HG03469 (cell line): ENCODE measurements at regions not wholly inside any gene's neighbourhood (a gene's known extent, or its start where the extent isn't known, plus 50 kb on each side); places are given as distances from the start of the nearest gene placed in this dataset.
"Not testable (repeated sequence)": the region's sequence is repeated elsewhere in the genome, so short reads cannot be mapped to it uniquely, and the experiment has no call there.

Experiments used
- ATAC-seq: cut with Tn5 transposase; IDR thresholded peaks from one replicate; pipeline ENCODE4 v1.9.1; 2021; ENCODE audit warnings: mild to moderate bottlenecking, moderate library complexity, moderate number of reproducible peaks; ENCODE audit not compliant: unreplicated experiment

DNA sequence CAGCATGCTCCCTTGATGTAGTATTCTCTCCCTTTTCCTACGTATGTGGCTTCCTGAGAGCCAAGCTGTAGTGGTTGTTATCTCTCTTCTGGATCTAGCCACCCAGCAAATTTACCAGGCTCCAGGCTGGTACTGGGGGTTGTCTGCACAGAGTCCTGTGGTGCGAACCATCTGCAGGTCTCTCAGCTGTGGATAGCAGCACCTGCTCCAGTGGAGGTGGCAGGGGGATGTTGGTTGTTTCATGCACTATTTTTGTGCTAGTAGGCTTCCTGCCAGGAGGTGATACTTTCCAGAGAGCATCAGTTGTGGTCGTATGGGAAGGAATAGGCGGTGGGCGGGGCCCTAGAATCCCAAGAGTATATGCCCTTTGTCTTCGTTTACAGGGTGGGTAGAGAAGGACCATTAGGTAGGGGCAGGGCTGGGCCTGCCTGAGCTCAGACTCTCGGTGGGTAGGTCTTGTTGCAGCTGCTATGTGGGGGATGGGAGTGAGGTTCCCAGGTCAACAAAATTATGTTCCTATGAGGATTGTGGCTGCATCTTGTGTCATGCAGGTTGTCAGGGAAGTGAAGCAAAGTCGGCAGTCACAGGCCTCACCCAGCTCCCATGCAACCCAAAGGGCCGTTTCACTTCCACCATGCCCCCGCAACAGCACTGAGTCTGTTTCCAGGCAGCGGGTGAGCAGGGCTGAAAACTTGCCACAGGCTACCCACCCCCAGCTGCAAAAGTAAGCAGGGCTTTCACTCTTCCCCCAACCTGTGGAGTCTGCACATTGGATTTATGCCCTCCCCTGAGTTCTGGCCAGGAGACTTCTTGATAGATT, 1139.5 kb downstream of the BCL11A start:
- no peak for ATAC-seq

DNA sequence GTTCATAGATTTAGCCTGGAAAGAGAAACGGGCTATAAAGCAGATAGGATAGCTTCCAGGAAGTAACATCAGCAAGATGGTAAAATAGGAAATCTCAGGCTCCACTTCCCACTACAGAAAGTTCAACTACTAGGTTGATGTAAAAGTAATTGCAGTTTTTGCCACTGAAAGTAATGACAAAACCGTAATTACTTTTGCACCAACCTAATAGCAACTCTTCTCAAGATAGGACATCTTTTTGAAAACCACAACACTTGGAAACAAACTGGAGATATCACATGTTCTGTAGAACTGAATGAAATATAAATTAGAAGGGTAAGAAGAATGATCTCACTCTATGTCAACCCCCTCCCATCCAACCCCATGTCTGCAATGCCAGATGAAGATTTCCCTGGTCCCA, 1154.3 kb downstream of the BCL11A start:
- ATAC-seq: no peak

DNA sequence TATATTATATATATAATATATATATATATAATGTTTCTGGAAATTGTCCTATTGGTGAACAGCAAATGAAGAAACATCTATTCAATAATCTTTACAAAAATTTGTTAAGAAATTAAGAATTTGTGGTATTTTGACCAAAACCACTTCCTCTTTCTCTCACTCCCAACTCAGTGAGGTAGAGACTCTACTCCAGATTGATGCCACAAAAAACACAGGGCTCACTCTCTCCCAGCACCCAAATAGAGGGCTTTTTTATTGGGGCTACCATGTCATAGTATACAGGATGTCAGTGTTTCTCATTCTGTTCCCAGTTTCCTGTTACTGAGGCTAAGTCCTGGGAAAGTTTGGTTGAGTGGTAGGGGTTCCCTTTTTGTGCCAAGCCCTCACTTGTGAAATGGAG, 1155.4 kb downstream of the BCL11A start:
- no peak for ATAC-seq

DNA sequence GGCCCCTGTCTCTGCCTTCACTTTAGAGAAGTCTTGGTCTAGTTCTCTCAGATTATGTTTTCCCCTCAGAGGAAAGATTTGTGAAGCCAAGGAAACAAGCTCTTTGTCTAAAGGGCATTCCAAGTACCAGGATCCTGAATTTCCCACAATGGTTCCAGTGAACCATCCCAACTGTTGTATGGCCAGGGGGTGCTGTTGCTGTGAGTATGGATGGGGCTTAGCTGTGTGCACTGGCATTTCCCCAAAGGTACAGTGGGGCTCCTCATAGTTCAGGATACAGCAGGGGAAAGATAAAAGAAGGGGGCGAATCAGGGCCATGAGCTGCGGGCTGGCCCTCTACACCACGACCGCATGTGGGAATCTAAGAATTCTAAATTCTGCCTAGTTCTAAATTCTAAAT, 1154.0 kb upstream of the FANCL start:
- ATAC-seq: no peak

DNA sequence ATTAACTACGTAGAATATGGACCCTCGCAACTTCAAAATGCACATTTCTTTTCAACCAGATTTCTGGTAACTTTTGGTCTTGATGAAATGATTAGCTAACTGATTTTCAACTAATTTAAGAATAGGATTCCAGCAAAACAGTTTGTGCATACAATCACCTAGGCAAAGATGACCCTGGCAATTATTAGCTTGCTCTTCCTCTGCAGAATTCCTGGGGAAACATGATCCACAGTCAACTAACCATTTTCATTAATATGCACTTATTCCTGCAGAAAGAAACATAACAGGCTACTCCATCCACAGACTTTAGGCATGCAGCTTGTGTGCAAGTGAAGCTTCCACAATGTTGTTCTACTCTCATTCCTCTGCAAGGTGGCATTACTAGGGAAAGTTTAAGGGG, 1150.8 kb upstream of the FANCL start:
- ATAC-seq: no peak

DNA sequence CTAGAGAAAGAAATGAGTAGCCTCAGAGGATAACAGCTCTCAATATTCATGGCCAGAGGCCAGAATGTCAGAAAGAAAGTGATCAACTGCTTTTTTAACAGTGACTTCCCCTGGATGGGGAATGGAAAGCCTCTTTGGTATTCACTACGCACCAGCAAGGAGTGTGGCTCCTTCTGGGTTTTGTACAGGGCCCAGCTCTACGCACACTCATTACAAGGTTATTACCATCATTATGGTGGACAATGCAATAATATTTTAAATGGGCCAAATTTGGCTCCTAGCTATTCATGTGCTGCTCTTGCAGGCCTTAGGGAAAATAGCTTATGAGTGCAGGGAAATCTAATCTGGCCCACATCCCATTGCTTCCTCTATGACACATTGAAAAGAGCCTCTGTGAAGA, 1149.5 kb upstream of the FANCL start:
- no peak for ATAC-seq

DNA sequence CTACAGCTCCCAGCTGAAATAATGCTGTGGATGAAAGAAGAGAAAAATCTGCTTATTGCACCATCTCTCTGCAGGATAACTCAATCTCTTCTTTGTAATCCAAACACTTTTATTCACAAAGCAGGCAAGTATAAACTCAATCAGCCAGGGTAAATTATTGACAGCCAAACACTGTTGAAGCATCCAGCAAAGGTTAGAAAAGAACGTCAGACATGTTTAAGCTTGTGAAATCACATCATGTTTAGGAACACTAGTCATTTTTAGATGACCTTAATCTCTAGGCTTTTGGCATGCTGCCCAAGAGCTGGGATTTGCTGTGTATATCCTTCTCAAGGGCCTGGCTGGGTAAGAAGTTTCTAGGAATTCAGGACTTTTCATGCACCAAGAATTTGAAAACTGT, 1148.1 kb upstream of the FANCL start:
- no peak for ATAC-seq

DNA sequence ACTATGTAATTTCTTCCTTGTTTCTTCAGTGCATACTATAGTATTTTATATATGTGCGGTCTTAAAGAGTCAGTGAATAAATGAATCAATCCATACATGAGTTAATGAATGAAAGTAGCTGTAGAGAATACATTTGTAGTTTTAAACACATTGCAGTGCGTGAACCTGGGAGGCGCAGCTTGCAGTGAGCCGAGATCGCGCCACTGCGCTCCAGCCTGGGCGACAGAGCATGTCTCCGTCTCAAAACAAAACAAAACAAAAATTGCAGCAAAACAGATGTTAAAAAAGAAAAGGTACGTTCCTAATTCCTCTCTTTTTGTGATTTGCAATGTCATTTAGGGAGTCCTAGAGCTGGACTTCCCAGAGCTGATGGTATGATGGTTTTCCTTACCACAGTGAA, 1144.8 kb upstream of the FANCL start:
- ATAC-seq: no peak

DNA sequence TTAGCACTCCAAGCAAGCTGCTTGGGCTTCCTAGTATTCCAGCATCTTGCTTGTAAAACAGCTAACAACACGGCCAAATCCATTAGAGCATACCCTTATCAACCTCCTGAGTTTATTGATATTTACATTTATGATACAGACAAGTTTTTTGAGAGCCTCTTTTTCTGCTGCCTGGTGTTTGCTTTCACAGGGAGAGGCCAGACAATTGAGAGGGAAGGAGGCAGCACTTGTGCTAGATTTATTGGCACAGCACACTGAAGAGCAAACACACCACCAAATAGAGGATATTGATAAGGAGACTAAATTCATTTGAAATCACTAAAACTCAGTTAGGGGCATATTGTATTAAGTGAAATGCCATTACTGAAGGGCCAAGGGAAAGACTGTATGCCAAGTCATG, 1142.3 kb upstream of the FANCL start:
- ATAC-seq: no peak

DNA sequence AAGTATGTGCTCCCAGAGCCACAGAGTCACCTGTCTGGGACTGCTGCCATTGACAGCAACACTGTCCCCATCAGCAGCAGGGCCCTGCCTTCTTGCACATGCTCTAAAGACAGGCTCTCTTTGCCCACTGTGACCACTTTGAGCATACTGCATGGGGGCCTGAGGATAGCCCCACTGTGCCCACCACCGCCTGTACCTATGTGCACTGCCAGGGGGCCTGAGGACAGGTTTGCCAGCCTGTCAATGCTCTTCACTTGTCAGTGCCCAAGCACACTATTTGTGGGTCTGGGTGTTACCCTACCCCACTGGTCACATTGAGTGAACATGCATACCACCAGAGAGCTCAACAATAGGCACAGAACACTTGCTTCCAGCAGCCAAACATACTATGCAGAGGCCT, 1137.0 kb upstream of the FANCL start:
- no peak for ATAC-seq

DNA sequence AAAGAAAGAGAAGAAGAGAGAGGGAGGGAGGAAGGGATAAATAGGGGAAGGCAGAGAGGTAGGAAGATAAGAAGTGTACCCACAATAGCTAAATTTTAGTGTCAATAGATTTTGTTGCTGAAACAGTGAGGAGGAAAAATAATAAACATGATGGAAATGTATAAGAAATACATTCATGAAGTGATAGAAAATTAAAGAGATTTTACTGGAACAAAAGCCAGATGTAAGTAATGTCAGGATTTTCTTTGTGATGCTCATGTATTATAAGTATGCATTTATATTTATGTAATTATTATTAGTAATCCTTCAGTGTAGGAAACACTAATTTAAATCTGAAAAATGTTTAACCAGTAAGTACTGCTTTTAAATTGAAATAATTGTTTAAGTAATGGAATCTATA, 1125.2 kb upstream of the FANCL start:
- ATAC-seq: no peak

DNA sequence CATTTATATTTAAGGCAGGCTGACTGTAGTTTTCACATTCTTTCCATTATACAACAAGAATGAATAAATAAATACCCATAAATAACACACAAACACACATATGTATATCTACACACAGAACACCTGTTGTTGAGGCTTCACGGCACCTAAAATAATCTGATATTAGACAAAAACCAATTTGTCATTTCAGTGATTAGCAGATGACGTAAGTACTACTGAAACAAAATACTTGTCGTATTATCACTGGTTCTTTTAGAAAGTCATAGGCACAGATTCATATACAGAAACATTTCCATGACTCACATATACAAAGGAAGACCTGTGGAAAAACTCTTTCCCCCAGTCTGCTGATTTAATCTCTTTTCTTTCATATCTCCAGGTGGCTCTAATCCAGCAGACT, 1113.4 kb upstream of the FANCL start:
- ATAC-seq: no peak

DNA sequence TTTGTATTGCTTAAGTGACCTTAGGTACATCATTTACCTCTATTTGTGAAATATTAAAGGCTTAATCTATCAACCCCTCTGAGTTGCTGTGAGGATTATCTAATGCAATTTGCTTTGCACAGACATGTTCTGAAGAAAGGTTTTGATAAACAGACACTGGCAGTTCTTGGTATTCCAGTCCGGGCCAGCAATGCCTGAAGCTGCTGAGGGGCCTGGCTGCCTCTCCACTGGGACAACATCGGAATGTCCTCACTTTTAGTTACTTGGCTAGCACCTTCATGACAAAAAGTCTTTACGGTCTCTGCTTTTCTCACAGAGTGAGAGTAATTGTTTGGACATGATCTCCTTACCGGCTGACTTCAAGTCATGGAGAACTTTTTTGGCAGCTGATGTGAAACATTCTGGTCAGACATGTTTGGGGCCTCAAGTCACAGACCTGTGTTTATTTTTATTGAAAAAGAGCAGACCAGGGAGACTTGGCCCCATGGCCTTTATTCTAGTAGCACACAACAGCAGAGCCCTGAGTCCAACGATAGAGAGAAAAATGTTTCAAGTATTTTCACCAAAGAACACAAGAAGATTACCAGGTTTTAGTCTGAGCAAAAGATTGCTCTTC, 1112.3 kb upstream of the FANCL start:
- ATAC-seq: no peak

DNA sequence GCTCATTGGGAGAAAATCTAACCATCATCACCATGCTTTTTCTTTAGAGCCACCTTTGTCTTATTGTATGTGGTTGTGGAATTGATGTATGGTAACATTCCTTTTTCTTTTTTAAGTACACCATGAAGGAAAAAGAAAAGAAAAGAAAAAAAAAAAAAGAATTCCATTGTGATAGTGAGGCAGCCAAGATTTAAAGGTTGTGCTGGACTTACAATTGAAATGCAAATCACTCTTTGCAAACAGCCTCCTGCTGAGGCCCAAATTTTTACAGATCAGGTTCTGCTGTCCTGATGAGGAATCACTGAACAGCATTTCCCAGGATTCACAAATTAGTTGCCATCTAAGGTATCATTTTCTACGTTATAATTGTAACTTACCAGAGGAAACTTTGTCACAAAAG, 1101.0 kb upstream of the FANCL start:
- no peak for ATAC-seq

DNA sequence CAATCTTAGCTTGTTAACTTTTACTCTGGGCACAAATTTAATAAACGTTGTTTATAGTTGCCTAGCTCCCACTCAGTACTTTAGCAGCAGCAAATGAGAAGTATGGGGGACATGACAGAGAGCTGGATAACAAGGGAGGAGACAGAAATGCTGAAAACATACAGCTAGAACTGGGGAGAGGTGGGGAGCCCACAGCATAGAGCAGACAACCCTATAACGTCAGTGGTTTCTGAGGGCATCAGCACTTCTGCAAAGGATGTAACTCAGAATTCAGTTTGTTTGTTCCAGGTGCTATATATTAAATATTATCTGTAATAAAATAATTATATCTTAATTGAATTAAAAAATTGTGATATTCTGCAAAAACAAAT, 1098.7 kb upstream of the FANCL start:
- ATAC-seq: no peak

DNA sequence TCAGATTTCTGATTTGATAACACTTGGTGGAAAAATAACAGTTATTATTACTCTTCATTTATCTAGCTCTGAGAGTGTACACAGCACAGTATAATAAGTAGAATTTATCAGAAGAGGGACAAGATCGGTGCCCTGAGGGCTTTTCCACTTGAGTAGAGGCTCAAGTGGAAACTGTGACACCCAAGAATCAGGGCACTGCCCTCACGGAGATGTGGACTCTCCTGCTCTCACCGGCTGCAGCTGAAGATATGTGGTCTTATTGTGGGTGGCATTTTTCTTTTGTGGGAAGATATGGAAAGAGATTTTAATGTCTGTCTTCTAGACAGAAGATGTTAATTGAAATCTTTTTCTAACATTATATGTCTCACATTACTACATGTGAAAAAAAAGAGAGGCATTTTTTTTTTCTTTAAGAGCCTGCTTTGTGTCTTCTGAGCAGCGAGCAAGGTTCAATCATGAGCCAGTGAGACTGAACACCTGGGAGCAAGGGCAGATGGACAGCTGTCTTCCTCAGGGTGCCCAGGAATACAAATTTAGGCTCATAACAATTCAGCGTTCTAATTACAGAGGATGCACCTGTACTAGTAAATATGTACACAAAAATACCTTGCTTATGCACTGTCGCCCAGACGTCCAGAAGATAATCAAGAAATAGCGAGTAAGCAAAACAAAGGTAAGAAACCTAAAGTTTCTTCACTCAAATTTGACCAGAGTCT, 1098.2 kb upstream of the FANCL start:
- no peak for ATAC-seq

DNA sequence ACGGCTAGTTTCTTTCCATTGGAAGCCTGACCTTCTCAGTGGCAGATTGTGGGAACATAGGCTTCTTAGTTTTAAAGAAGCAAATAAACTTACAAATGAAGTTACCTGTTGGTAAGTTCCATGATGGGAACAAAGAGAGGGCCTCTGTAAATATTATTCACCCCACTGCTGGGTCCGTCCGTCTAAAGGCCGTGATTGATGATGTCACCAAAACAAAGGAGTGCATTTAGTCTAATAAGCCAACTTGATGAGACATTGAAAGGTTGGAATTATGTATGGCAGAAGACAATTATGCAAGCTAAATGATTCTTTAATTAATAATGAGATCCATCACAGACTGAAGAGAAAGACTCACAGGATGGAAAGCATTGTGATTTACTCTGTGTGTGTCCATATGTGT, 1091.9 kb upstream of the FANCL start:
- ATAC-seq: no peak

DNA sequence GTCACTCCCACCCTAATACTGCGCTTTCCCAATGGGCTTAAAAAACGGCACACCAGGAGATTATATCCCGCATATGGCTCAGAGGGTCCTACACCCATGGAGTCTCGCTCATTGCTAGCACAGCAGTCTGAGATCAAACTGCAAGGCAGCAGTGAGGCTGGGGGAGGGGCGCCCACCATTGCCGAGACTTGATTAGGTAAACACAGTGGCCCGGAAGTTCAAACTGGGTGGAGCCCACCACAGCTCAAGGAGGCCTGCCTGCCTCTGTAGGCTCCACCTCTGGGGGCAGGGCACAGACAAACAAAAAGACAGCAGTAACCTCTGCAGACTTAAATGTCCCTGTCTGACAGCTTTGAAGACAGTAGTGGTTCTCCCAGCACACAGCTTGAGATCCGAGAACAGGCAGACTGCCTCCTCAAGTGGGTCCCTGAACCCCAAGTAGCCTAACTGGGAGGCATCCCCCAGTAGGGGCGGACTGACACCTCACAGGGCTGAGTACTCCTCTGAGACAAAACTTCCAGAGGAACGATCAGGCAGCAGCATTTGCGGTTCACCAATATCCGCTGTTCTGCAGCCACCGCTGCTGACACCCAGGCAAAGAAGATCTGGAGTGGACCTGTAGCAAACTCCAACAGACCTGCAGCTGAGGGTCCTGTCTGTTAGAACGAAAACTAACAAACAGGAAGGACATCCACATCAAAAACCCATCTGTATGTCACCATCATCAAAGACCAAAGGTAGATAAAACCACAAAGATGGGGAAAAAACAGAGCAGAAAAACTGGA, 1085.6 kb upstream of the FANCL start:
- not testable (repeated sequence) for ATAC-seq

DNA sequence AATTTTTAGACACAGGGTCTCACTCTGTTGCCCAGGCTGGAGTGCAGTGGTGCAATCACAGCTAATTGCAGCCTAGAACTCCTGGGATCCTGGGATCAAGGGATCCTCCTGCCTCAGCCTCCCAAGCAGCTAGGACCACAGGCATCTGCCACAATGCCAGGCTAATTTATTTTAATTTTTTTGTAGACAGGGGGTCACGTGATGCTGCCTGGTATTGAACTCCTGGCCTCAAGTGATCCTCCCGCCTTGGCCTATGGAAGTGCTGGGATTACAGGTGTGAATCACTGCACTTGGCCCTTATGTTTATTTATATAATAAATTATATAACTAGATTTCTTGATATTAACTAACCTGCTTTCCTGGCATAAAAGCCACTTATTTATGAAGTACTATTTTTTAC, 1081.7 kb upstream of the FANCL start:
- no peak for ATAC-seq

DNA sequence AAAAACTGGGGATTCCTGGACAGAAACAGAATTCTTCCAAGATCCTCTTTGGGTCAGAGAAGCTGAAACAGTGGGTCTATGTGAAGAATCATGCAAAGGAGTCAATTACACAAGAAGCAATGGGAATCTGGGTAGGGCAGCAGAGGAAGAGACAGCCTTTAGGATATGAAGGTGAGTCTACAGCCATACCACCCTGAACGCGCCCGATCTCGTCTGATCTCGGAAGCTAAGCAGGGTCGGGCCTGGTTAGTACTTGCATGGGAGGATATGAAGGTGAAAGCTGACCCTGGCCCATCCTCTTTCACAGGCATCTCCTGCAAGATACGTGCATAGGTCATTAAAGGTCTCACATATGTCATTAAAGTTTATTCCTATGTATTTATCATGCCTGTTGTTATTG, 1080.9 kb upstream of the FANCL start:
- no peak for ATAC-seq

DNA sequence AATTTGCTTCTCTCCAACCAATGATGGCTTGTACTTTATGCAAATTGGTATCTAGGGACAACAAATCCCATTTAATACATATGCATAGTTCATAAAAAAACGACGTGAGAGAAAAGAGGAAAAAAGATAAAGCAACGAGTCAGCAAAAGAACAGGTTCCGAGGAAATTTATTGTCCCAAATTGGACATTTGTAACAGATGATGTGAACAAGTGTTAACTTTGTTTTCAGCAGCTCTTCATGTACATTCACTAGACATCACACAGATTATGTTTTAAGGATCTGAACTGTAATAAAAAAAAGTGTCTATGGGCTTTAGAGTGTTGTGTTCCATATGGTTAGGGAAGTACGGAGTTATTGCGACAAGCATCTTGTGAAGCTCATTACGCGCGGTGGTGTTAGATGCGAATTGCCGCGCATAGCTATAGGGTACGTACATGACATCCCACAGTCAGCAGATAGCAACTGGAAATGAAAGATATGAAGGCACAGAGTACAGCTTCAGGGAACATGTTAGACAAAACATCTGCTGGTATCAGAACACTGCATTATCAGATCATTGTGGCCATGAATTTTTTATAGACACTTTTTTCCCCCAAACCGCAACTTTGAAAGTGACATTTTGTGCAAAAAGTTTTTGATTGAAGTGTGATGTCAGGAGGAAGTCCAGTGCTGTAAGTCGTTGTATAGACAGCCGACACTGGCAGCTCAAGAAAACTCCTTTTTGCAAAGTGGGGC, 1073.1 kb upstream of the FANCL start:
- ATAC-seq: no peak
